NCI-H2227 (cell line): ENCODE measurements at regions not wholly inside any gene's neighbourhood (a gene's known extent, or its start where the extent isn't known, plus 50 kb on each side); places are given as distances from the start of the nearest gene placed in this dataset.
A peak's percentile ranks its signal among the peaks of the same experiment; 100 is the strongest.
"Not testable (repeated sequence)": the region's sequence is repeated elsewhere in the genome, so short reads cannot be mapped to it uniquely, and the experiment has no call there.

Source experiments
- DNase-seq: peaks from one replicate; lab custom pipeline; 2025; ENCODE audit not compliant: unreplicated experiment; lab: John Stamatoyannopoulos, UW

DNA sequence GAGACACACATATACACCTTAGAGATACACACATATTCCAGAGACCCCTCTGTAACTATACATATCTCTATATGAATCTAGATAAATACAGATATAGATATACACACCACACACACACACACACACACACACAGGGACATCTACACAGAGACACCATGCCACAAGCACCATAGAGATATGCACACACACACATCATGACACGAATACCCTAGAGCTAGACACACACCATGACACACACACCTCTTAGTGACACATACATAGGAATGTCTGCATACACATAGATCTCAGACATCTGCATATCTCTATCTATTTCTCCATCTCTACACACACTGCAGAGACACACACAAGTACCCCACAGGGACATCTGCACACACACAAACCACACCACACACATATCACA is 270.0 kb downstream of the CYRIA start:
- DNase-seq: no peak

DNA sequence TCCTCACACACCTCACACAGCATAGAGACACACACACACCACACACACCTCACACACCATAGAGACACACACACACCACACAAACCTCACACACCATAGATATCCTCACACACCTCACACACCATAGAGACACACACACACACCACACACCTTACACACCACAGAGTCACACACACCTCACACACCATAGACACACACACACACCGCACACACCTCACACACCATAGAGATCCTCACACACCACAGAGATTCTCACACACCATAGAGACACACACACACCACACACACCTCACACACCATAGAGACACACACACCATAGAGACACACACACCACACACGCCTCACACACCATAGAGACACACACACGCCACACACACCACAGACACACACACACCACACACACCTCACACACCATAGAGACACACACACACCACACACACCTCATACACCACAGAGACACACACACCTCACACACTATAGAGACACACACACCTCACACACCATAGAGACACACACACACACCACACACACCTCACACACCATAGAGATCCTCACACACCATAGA is 270.6 kb downstream of the CYRIA start:
- no peak for DNase-seq

DNA sequence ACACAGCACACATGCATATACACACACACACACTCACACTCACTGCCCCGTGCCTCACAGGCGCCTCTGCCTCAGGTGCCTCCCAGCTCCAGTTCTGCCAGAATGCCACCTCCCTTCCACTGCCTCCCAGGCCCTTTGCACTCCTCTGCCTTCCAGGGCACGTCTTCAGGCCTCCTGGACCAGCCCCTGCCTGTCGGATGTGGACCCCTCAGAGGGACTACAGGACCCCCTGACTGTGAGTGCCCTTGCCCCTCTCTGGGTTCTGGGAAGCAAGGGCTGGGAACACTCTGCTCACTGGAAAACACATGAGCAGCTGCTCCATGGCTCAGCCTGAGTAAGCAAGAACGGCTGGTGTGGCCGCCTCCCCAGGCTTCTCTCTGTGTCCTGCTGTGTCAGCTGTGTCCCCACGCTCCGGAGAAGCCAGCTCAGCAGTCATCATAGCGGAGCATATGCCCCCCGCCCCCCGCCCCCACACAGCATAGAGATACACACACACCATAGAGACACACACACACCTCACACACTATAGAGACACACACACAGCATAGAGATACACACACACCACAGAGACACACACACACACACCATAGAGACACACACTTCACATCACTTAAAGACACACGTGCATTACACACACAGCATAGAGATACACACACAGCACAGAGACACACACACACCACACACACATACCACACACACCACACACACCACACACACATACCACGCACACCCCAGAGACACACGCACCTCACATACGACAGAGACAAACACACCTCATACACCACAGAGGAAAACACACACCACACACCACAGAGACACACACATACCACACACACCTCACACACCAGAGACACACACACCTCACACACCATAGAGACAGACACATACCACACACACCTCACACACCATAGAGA is 271.3 kb downstream of the CYRIA start:
- DNase-seq: peak; percentile 73

DNA sequence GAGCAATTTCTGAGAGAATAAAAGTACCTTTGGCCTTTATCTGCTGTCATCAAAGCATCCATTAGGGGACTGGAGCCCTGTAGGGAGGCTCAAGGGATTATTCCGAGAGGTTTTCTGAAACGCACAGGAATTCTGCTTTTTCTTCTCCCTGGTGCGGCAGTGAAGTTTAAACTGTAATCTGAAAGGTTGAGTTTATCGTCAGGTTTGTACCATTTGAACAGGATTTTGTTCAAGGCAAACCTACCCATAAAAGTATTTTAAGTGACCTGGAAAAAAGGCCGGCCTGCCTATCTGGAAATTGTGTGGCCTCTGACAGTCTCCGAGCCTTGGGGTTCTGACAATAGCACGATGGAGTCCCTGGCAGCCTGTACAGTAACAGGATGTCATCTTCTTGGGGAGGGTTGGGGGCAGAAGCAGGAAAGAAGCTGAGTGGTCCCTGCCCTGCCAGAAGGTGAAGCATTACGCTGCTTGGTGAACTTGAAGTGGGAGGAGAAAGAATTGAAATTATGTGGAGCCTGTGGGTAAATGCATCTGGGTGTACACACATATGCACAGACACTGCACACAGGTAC is 272.0 kb downstream of the CYRIA start:
- peak; percentile 49 for DNase-seq

DNA sequence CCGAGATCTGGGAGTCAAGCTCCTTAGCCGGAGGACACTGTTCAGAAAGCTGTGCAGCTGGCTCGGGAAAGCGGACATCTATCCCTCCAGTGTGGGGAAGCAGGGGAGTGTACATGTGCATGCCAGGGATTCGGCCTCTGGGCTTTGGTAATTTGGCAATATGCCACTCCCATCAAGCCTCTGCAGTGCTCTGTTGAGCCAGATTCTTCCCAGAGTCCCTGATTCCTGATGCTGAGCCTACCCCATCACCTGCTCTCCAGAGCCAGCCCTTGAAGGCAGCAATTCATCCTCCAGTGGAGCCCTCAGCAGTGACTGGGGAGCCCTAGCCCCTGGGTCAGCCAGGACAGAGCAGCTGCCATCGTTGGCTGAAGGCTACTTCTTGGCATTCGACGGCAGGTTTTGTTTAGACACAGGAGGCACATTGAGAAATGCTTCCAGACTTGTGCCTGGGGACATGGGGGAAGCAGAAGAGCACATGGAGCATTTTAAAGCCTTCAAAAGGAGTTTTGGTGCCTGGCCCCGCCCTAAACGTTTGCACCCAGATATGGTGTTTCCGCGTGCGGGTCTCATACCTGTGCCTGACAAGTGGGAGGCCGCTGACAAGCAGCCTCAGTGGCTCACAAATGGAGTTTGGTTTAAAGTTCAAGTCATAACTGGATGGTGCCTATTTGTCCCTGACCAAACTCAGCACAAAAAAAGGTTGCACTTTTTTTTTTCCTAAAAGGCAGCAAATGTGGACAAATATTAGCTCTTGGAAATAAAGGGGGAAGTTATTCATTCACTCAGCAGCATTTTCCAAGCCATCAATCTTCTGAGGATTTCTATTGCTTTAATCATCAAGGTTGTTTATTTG is 272.8 kb downstream of the CYRIA start:
- DNase-seq: peak; percentile 69

DNA sequence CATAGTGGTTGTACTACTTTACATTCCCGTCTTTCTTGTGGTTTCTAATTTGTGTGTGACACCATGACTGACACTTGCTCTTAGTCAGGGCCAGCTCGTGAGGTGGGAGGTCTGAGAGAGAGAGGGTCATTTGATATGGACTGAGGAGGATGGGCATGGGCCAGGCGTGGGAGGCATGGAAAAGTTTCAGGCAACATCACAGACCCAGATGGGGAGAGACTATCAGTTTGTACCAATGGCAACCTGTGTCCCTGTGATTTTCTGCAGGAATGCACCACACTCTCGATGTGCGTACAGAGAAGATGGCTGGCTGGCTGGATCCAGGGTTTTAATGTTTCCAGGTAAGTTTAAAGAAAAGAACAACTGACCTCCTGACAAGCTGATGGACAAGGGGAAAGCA is 273.6 kb downstream of the CYRIA start:
- no peak for DNase-seq

DNA sequence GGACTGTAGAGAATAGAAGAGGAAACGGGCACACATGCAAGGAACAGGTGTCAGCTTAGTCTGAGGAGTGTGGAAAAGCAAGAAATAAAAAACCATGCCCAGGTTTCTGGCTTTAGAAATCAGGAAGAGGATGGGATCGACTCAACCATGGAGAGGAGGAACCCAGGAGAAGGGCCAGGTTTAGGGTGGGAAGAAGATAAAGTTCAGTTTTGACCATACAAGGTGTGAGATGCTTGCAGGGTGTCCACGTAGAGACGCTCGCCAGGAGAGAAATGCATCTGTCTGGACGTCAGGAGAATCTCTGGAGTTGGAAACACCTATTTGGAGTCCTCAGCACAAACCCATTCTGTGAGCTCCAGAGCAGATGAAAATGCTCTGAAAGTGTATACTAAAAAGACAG is 275.1 kb downstream of the CYRIA start:
- no peak for DNase-seq

GRCh38 chr2:16389611-16390010 is 276.0 kb downstream of the CYRIA start:
- DNase-seq: no peak

DNA sequence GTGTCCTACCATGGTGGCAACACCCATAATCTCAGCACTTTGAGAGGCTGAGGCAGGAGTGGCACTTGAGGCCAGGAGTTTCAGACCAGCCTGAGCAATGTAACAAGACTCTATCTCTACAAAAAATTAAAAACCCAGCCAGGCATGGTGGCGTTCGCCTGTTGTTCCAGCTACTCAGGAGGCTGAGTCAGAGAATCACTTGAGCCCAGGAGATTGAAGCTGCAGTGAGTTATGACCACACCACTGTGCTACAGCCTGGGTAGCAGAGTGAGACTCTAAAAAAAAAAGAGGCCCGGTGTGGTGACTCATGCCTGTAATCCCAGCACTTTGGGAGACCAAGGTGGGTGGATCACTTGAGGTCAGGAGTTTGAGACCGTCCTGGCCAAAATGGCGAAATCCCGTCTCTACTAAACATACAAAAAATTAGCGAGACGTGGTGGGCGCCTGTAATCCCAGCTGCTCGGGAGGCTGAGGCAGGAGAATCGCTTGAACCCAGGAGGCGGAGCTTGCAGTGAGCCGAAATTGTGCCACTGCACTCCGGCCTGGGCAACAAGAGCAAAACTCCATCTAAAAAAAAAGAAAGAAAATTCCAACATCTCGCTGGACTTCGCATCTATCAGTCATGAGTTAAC is 277.3 kb downstream of the CYRIA start:
- not testable (repeated sequence) for DNase-seq

- DNase-seq: no peak
These were observed 278.1 kb downstream of the CYRIA start for GRCh38 chr2:16387461-16387984.

DNA sequence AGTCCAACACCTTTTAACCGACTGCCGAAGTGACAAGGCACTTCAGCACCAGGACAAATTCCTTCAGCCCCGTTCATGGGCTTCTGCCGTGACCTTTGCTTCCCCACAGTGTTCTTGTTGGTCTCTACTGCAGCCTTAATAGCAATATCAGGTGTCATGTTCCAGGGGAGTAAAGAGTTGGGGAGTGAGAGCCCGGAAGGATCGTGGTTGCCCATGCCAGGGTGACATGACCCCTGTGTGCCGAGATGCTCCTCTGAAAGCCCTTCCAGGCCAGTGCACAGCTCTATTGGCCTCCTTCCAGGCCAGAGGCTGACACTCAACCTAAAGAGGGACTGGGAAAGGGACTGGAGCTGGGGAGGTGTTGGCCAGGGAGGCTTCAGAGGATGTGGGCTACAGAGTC is 279.2 kb downstream of the CYRIA start:
- no peak for DNase-seq

GRCh38 chr2:16386031-16386430 is 279.6 kb downstream of the CYRIA start:
- no peak for DNase-seq

GRCh38 chr2:16385341-16385740 is 280.3 kb downstream of the CYRIA start:
- no peak for DNase-seq

DNA sequence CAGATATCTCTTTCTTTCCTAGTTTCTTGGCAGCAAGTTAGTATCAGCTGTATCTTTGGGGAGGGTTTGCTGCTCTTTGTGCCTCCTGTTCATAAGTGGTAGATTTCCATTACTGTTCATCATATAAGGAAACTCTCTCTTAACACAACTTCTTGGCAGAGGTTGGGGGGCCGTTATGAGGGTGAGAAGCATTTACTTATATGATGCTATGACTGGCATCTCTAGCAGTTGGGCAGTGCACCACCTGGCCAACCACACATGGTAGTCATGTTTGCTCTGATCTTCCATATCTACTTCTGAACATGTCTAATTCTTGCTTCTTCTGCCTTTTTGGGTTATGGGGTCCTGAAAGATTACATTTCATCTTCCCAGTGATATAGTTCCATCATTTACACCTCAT is 282.2 kb downstream of the CYRIA start:
- no peak for DNase-seq

- DNase-seq: no peak
These were observed 283.2 kb downstream of the CYRIA start for GRCh38 chr2:16382451-16382850.

DNA sequence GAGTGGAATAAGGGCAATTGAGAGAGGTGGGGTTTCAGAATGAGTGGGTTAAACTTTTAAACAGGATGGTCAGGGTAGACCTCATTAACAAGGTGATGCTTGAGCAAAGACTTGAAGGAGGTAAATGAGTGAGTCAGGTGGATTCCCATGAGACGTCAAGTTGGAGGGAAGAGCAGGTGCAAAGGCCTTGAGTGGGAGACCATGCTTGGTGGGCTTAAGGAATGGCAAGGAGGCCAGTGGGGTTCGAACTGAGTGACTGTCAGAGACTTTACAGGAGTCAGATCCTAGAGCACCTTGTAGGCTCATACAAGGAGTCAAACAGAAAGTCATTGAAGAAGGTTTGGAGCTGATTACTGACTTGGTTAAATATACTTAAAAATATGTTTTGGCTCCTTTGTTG is 284.1 kb downstream of the CYRIA start:
- DNase-seq: no peak

DNA sequence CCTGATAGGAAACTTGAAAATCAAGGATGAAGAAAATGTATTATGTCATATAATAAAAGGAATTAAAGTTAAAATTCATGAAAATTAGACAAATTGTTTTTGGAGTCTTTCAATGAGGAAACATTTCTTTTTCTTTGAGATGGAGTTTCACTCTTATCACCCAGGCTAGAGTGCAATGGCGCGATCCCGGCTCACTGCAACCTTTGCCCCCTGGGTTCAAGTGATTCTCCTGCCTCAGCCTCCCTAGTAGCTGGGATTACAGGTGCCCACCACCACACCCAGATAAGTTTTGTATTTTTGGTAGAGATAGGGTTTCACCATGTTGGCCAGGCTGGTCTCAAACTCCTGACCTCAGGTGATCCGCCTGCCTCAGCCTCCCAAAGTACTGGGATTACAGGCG is 285.7 kb downstream of the CYRIA start:
- DNase-seq: not testable (repeated sequence)

DNA sequence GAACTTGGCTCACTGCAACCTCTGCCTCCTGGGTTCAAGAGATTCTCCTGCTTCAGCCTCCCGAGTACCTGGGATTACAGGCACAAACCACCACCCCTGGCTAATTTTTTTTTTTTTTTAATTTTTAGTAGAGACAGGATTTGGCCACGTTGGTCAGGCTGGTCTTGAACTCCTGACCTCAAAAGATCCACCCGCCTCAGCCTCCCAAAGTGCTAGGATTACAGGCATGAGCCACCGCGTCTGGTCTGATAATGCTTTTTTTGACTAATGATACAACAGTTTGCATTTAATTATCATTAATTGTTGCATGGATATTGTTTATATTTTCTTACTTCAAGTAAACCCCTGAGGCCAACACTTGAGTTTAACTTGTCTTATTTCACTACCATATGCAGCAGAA is 286.6 kb downstream of the CYRIA start:
- not testable (repeated sequence) for DNase-seq

GRCh38 chr2:16378031-16378430 is 287.6 kb downstream of the CYRIA start:
- no peak for DNase-seq

GRCh38 chr2:16375981-16376380 is 289.7 kb downstream of the CYRIA start:
- no peak for DNase-seq

DNA sequence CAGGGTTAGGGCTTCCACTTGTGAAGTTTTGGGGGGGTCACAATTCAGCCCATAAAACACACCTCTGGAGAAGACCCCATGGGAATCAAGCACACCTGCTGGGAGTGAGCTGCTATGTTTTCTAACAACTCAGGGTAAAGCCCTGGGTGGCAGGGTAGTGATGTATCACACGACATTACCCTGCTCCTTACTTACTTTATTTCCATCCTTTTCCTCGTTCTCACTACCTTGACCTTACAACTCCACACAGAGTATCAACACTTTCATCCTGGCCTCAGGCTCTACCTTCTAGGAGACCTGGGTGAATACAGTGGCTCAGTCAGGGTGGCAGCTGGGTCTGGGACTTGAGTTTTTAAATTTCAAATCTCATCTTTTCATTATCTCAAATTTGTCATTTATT is 290.3 kb downstream of the CYRIA start:
- DNase-seq: no peak
